HG02885 (cell line): ENCODE measurements at regions not wholly inside any gene's neighbourhood (a gene's known extent, or its start where the extent isn't known, plus 50 kb on each side); places are given as distances from the start of the nearest gene placed in this dataset.

ENCODE experiments used
- ATAC-seq: cut with Tn5 transposase; IDR thresholded peaks from one replicate; pipeline ENCODE4 v1.9.1; 2021; ENCODE audit warnings: mild to moderate bottlenecking; ENCODE audit not compliant: unreplicated experiment, poor library complexity

DNA sequence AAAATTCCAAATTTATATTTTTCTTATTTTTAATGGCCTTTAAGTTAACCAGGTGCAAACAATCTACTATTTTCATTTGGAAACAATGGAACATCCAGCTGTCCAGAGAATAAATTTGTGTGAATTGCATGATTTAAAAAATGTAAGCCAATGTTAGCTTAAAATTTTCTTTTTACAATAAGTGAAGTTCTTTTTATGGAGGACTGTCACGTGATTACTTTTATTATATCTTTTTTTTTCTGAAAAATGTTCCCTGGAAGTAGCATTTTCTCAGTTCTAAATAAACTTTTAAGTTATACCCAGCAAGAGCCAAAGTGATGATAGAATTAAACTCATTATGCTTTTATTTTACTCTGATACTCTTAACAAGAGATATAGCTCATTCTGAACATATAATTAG lies 267.7 kb upstream of the SLC35B3 start:
- ATAC-seq = no peak

DNA sequence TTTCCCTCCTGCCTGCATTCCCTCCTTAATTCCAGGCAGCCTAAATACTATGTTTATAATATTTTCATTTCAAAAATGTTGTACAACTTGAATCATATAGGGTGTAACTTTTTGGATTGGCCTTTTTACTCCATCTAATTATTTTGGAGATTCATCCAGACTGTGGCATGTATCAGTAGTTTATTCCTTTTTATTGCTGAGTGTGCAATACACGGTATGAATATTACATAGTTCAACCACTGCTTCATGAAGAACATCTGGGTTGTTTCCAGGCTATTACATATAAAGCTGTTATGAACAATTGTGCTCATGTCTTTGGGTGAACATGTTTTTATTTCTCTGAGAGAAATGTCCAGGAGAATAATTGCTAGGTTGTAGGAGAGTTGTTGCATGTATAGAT lies 253.5 kb upstream of the SLC35B3 start:
- no peak for ATAC-seq

DNA sequence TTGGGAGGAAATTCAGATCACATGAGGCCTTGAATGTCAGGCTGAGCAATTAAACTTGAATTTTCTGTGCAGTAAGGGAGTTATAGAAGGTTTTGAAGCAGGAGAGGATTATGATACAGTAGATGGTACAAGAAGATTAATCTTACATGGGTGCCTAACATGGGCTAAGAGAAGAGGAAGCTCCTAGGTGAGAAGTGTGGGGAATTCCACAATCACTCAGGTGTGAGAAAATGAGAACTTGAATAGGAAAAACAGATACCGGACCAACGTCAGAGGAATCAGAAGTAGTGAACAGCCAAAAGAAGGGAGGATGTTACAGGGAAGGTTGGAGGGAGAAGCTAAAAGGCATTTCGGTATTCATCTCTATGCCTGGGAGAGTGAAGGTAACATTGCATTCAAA lies 250.7 kb upstream of the SLC35B3 start:
- ATAC-seq = no peak

DNA sequence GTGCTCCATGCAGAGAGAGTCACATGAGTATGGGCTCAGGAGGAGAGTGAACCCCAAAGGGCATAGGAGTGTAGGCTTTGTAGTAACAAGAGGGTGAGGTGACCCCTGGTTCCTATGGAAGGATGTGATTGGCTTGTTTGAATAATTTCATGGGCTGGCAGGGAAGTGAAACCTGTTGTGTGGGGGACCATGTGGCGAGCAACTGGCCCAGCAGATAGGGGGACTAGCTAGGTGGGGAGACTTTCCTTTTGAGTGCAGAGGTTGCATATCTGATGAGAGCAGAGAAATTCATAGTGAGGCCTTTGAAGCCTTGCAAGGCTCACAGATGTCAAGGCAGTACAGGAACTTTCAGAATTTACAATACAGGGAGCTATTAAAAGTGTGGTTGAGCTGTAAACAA lies 247.9 kb upstream of the SLC35B3 start:
- ATAC-seq = no peak

DNA sequence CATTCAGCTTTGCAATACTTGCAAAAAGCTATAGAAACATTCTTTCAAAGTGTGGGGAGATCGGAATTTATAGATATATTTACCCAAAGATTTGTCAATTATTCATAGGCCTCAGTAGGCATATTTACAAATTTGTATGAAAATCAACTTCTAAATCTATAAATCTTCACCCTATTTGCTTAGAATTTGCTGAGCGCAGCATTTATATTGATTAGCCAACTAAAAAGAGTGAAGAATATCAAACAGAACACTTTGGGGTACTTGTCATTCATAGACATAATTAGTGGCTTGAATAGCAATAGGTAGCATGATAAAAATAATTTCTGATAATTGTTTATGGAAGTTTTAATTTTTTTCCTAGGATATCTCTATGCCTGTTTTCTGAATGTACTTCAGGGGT lies 244.5 kb upstream of the SLC35B3 start:
- ATAC-seq = no peak

DNA sequence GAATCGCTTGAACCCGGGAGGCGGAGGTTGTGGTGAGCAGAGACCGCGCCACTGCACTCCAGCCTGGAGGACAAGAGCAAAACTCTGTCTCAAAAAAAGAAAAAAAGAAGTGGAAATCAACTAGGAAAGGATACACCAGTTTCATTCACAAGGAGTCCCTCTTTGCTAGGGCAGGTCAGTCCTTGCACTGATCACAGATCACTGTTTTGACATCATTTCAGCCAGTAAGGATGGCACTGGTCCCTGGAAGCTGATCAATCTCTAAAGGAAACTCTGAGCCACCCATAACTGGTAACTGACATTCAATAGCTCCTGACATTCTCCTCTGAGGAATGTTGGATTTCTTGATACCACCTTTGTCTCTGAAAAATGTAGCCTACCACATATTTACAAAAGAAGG lies 243.1 kb upstream of the SLC35B3 start:
- no peak for ATAC-seq

DNA sequence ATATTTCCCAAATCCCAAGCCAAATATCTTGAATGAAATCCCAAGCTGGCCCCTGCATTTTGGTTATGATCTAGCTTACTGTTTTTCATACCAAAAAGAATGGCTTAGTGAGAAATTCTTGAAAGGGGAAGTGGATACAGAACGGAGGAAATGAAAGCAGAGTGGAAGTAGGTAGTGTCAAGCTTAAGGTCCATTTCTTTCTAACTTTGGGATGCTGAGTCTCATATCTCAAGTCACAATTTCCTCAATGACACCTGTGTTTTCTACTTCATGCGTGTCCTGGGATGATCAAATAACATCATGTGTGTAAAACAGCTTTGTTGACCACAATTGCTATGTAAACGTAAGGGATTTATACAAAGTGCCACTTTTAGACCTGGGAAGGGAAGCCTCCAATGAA lies 238.8 kb upstream of the SLC35B3 start:
- ATAC-seq = no peak

DNA sequence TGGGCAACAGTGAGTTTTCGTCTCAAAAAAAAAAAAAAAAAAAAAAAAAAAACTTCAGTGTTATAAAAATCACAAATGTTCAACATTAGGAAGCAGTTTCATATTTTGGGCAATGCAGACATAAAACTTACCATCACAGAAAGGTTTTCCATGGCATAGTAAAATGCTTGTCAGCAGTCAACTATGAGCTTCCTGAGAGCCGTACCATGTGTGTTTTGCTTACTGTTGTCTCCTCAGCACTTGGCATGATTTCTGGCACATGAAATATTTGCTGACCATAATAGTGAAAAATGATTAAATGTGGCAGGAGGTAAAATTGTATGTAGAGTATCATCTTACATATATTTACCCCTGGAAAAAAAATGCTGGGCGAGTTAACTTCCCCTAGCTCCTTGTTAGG lies 237.5 kb upstream of the SLC35B3 start:
- no peak for ATAC-seq

DNA sequence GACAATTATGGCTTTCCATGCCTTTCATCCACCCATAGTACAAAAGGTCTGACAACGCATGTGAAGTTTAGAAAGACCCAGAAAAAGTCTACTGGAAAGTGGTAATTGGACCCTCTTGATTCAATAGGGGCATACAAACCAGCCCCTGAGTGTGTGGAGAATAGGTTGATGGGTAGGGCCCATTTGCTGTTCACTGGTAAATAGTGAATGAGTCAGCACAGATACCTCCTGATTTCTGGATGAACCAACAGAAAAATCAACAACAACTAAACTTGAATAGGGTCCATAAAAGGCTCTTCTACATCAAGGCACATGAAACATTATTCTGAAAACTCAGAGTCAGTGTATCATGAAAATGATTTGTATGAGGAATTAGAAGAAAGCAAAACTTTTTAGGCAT lies 235.4 kb upstream of the SLC35B3 start:
- ATAC-seq = no peak

DNA sequence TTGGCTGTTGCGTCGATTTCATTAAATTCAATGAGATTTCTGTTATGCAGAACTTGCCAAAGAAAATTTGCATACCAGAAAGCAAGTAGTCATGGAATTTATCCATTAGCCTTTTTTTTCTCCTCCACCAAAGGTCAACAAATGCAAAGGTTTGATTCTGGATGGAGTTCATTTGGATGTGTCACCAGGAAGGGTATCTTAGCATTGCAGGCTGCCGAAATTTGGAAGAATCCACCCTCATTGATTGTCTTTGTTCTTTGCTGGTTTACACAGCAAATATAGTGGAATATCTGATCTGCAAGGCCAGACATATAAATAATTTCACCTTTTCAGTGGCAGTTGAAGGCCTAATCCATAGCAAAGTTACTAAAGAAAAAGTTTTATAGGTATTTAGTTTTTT lies 229.4 kb upstream of the SLC35B3 start:
- ATAC-seq = no peak

DNA sequence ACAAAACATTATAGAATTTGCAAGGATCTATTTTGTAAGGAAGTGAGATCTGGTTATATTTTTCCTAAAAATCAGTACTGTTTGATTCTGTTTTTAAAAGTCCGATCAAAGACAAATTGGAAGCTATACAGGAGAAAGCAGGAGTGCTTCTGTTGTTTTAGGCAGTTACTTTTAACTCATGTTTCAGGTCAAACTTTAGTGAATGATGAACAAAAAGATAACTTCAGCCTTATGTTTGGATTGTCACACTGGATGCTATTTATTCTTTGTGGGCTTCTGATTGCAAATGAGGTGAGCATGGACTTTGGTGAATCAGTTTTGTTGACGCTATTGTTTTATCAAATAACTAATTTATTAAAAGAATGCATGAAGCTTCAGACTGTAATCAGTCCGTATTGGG lies 228.7 kb upstream of the SLC35B3 start:
- ATAC-seq = no peak

DNA sequence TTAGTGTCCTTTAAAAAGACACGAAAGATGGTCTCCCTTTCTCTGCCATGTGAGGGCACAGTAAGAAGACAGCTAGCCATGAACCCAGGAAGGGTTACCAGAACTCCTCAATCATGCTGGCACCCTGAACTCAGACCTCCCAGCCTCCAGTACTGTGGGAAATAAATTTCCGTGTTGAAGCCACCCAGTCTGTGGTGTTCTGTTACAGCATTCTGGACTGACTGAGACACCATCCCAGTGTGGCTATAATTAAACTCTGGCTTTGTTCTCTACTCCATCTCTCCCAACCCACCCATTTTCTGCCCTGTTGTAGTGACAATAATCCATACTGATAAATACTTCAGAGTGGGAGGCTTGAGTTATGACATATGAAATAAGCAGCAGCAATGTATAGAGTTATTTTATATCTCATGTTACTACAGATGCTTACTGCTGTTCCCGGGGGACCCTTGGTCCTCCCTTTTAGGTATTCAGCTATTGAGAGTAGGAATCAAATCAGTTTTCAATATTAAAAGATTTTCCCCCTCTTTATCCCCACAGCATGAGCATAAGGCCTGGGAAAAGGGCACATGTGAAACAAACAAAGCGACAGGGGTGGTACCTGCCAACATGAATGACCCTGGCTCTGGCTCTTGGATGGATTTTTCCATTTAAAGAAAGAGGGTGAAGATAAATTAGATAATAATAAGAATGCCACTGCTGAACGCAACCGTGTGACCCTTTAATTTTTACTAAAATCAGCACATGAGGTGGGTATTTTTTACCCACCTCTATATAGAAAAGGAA lies 224.3 kb upstream of the SLC35B3 start:
- no peak for ATAC-seq

DNA sequence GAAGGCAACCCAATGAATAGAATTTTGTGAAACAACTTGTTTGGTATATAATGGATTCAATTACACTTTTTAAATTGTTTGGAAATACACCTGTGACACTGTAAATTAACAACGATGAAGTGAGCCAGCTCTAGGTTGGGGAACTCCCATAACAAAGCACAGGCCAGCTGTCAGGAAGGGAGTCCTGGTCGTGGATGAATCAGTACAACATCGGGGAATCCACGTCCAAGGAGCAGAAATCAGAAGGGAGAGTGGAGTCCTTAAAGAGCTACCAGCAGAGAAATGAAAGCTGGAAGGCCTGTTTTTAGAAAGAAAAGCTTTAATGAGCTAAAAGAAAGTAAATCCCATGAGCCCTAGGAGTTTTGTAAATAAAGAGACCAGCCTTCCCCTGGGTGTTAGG lies 223.1 kb upstream of the SLC35B3 start:
- ATAC-seq = no peak

DNA sequence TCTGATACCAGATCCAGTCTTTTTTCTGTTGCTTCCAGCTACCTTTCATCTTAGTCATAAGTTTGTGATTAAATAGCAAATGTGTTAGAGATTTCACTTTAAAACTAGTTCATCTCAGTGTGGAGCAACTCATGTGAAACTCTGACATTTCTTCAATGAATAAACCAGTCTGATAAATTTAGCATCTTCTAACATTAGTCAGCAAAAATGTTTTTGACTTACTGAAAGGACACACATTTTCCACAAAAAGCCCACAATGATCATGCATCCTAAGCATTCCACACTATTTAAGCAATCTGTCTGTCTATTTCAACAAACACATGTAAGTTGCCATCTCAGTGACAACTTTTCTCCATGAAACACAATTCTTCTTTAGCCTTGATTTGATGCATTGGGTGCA lies 222.2 kb upstream of the SLC35B3 start:
- ATAC-seq = no peak

DNA sequence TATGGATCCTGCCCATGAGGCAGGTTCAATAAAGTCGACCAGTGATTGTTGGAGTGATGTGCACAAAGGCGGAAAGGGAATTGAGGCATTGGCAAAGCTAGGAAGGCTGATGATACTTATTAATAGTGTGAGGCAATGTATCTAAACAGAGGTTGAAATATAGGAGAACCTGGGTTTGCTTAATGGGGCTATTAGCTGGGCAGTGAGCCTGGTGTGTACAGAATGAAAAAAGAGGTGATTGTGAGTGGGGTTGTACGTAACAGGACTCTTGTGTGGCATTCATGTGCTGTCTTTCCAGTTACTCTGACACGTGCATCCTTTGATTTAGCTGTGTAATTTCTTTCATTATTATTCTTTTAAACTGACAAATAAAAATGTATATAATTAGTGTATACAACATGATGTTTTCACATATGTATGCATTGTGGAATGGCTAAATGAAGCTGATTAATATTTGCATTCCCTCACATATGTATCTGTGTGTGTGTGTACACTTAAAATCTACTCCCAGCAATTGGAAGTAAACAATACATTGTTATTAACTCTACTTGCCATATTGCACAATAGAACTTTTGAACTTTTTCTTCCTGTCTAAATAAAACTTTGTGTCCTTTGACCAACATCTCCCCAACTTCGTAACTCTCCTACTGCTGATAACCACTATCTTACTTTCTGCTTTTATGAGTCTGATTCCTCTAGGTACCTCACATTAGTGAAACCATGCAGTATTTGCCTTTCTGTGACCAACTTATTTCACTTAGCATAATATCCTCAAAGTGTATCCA lies 220.5 kb upstream of the SLC35B3 start:
- ATAC-seq = no peak

DNA sequence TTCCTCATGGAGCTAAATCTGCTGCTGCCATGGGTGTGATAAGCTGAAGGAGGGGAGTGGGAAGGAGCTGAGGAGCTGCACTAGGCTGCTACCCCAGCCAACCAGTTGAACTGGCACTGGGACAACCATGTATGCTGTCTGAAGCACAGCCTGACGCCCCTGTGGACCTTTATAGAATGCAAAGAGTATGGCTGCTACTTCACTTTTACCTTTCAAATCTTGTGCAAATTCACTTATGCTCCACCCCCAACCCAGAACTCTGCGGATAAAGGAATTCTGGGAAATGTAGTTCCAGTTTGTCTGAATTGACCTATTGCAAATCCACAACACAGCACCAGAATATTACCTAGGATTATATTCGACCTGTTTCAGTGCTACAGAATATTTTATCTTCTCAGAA lies 217.4 kb upstream of the SLC35B3 start:
- ATAC-seq = no peak

DNA sequence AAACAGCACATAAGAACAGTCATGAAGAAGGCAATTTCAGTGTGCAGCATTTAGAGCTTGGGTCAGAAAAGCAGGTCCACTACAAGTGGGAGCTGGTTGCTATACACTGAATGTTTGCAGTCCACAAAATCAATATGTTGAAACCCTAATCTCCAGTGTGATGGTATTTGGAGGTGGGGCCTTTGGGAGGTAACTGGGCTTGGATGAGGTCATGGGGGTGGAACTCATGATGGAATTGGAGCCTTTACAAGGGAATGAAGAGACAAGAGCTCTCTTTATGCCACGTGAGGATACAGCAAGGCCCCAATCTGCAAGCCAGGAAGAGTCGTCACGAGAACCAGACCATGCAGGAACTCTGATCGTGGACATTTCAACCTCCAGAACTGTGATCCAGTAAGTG lies 216.7 kb upstream of the SLC35B3 start:
- no peak for ATAC-seq

DNA sequence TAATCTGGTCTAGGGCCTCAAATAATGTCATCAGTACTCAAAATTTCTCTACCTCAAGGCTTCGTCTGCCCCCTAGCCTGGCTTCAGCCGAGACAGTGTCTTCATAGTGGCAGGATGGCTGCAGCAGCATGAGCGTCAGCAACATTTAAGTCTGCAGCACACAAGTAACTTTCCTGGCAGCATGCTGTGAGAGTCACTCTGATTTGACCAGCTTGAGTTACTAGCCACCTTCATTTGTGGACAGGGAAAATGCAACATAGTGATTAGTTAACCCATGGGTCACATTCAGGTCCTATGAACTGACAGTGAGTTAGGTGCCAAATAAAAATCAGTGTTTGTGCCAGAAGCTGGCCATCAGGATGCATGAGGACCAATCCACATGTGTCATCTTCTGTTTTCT lies 209.9 kb upstream of the SLC35B3 start:
- ATAC-seq = no peak

DNA sequence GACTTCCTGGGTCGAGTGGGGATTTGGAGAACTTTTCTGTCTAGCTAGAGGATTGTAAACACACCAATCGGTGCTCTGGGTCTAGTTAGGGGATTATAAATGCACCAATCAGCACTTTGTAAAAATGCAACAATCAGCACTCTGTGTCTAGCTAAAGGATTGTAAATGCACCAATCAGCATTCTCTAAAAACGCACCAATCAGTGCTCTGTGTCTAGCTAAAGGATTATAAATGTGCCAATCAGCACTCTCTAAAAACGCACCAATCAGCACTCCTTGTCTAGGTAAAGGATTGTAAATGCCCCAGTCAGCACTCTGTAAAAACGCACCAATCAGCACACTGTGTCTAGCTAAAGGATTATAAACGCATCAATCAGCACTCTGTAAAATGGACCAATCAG lies 209.0 kb upstream of the SLC35B3 start:
- no peak for ATAC-seq

DNA sequence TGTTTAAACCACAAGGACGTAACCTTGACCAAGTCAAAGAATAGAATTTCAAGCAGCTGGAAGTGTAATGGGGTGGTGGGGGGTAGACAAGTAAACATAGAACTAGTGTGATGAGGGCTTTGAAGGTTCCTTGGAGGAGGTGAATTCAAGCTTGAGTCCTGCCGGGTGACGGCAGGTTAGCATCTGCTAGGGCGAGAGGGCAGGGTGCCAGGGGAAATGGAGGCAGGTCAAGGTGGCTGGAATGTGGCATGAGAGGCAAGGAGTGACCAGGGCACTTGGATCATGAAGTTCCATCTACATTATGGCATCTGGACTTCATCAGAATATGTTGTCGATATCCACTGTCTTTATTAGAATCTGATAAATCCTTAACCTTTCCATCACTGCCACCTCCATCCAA lies 207.5 kb upstream of the SLC35B3 start:
- no peak for ATAC-seq

DNA sequence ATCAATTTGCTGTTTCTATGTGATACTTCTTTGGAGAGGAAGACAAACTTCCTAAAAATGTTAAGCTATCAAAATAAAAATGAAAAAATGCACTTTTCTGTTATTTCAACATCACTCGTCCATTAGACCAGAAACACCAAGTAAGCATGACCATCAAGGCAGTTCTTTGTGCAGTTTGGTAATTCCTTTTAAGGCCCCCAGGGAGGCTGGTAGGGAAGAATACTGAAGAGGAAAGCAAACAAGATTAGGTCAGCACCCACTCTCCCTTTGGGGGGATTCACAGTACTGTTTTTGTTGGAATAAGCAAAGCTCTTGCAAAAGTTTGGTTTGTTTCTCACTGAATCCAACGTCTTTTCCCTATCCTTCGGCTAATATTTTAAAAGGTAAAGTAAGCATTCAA lies 206.8 kb upstream of the SLC35B3 start:
- ATAC-seq = no peak
